ENCODE measurements at regions not wholly inside any gene's neighbourhood (a gene's known extent, or its start where the extent isn't known, plus 50 kb on each side); places are given as distances from the start of the nearest gene placed in this dataset.

GRCh38 chr20:59493926-59494325 is 110.4 kb upstream of the PHACTR3 start:
- DNase-seq (ENCODE audit: low read depth in 2 of 2): no peak

GRCh38 chr20:59495166-59495565 is 109.2 kb upstream of the PHACTR3 start:
- DNase-seq (ENCODE audit: low read depth in 2 of 2): no peak

DNA sequence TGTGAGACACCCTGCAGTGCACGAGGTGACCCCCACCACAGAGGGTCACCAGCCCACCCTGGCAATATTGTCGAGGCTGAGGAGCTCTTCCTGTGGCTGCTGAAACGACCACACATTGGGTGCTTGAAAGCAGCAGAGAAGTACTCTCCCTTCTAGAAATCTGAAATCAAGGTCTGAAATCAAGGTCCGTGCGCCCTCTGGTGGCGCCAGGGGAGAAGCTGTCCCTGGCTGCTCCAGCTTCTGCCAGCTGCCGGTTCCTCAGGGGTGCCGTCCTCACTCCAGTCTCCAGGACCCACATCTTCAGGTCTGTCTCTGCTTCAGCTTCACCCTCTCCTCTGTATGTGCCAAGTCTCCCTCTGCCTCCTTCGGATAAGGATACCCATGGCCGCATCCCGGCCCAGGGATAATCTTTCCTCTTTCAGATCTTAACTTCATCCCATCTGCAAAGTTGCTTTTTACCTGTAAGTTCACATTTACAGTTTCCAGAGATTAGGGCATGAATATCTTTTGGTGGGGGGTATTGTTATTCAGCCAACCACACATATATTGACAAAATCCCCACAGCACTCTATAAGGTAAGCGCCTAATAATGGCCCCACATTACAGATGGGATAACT is 108.3 kb upstream of the PHACTR3 start:
- peak; percentile 39 to 49 for DNase-seq (ENCODE audit: low read depth in 2 of 2)

DNA sequence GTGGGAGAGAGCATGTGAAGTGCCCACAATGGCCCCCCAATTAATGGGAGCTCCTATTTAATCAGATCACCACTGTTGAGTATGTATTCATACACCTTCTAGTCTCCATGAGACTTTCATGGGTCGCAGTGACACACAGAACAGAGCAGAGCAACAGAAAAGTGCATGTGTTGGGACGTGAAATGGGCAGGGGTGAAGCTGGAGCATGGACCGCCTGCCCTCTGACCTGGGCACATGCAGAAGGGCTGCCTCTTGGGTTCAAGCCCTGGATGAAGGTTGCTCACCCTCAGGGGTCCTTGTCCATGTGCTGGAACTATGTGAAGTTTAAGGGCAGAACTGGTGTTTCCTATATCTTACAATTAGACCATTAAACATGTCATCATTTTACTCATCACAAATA is 106.0 kb upstream of the PHACTR3 start:
- no peak for DNase-seq (ENCODE audit: low read depth in 2 of 2)

- DNase-seq (ENCODE audit: low read depth in 2 of 2): no peak
Observed at GRCh38 chr20:59499863-59500262, 104.5 kb upstream of the PHACTR3 start.

DNA sequence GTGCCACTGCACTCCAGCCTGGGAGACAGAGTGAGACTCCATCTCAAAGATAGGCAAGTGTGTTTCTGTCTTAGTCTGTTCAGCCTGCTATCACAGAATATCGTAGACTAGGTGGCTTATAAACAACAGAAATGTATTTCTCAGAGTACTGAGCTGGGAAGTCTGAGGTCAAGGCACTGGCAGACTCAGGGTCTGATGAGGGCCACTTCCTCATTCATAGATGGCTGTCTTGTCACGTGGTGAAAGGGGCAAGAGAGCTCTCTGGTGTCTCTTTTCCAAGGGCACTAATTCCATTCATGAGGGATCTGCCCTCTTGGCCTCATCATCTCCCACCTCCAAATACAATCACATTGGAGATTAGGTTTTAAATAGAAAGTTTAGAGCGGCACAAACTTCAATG is 95.6 kb upstream of the PHACTR3 start:
- no peak for DNase-seq (ENCODE audit: low read depth in 2 of 2)

DNA sequence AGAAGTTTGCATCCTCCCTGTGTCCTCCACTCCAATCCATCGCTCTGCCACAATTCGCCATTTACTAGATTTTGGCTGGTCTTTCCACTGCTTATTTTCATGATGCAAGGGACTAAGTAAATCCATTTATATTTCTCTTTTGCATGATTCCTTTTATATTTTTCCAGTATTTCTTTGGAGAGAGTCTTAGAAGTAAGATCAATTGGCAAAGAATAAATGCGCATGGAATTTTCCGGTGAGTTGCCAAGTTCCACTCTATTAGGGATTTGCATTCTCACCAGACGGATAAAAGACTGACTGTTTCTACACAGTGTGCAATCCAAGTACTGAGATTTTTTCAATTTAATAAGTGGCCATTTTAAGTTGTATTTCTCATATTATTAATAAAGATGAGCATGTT is 91.7 kb upstream of the PHACTR3 start:
- no peak for DNase-seq (ENCODE audit: low read depth in 2 of 2)

DNA sequence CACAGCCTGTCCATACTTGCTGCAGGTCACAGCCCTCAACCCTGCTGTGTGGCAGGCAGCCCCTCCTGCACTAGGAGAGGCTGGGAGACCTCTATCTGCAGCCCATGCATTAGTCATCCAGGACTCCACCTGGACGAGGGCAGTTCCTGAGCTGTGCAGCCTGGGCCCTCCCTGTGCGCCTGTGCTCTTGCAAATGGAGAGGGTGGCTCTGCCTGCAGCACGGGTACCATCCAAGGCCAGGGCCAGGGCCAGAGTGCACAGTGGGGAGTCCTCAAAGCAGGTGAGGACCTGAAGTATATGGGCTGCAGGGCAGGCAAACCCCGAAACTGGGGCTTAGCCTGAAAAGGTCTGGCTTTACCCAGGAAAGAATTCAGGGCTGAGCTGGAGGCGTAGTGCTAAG is 89.8 kb upstream of the PHACTR3 start:
- no peak for DNase-seq (ENCODE audit: low read depth in 2 of 2)

- DNase-seq (ENCODE audit: low read depth in 2 of 2): no peak
Observed at GRCh38 chr20:59515013-59515905, 89.1 kb upstream of the PHACTR3 start.

- DNase-seq (ENCODE audit: low read depth in 2 of 2): no peak
Observed at GRCh38 chr20:59515906-59516209, 88.5 kb upstream of the PHACTR3 start.

- DNase-seq (ENCODE audit: low read depth in 2 of 2): no peak
Observed at GRCh38 chr20:59518881-59519706, 85.2 kb upstream of the PHACTR3 start.

DNA sequence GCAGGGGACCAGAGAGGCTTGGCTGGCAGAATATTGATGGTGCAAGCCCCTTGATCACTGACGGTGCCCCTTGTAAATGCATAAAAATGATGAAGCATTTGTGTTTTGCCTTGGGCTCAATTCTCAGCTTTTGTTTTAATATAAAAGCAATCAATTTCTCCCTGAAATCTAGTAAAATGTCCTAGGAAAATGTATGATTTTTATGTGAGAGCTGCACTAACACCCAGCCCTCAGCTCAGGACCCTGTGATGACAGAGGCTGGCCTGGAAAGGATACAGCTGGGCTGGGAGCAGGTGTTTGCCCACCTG is 84.7 kb upstream of the PHACTR3 start:
- no peak for DNase-seq (ENCODE audit: low read depth in 2 of 2)

DNA sequence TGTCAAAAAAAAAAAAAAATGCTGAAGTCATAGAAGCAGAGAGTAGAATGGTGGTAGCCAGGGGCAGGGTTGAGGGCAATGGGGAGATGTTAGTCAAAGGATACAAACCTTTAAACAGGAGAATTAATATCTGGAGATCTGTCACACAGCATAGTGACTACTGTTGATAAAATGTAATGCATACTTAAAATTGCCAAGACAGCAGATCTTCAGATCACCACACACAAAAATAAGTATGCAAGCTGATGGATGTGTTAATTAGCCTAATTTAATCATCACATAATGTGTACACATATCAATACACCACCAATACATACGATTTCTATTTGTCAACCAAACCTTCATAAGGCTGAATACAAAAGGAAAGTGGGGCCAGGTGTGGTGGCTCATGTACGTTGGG is 83.5 kb upstream of the PHACTR3 start:
- no peak for DNase-seq (ENCODE audit: low read depth in 2 of 2)

GRCh38 chr20:59525500-59526241 is 78.7 kb upstream of the PHACTR3 start:
- peak; percentile 24 to 30 for DNase-seq (ENCODE audit: low read depth in 2 of 2)

DNA sequence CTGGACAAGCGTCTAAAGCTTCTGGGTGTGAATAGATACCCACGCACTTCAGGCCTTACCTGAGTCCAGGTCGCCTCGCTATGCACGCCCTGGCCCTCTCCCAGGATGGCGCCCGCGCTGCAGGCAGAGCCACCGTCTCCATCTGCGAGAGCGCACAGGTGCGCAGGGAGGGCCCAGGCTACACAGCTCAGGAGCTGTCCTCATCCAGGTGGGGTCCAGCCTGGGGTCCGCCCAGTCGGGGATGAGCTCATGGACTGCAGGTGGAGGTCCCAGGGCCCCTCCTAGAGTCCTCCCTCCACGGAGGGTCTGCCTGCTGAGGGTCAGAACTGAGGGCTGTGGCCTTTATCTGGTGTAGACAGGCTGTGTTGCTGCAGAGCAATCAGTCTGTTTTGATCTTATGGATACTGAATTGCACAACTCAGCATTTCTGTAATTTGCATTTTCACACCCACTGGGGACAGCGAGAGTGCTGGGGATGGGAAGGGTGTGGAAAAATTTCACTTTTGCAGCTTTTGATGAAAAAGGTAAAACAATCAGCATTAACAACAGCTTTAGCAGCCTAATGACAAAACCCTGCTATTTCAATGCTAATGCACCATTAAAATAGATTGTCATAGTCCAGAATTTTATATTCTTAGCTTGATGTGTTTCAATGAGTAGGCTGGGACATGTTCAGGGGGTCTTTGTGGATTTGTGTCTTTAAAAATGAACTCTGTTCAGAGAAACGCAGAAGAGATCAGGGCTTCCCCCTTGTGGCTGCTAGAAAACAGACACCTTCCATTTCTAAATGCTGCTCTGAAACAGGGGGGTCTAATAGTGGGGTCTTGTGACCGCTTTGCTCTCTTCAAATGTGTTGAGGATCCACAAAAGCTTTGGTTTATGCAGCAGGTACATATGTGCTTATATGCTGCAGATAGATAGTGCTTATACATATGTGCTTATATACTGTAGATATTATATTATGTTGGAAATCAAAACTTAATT is 77.8 kb upstream of the PHACTR3 start:
- DNase-seq (ENCODE audit: low read depth in 2 of 2): no peak

- no peak for DNase-seq (ENCODE audit: low read depth in 2 of 2)
Observed at GRCh38 chr20:59530782-59531181, 73.6 kb upstream of the PHACTR3 start.

DNA sequence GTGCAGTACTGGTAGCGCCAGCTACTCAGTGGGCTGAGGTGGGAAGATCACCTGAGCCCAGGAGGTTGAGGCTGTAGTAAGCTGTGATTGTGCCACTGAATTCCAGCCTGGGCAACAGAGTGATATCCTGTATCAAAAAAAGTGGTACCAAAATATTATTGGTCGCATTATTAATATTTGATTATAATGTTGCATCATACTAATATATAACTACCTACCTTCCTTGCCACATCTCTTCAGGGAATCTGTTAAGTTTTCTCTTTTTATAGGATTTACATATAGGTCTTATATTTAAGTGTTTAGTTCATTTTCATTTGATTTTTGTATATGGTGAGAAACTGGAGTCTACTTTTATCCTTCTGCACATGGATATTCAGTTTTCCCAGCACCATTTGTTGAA is 66.3 kb upstream of the PHACTR3 start:
- no peak for DNase-seq (ENCODE audit: low read depth in 2 of 2)

DNA sequence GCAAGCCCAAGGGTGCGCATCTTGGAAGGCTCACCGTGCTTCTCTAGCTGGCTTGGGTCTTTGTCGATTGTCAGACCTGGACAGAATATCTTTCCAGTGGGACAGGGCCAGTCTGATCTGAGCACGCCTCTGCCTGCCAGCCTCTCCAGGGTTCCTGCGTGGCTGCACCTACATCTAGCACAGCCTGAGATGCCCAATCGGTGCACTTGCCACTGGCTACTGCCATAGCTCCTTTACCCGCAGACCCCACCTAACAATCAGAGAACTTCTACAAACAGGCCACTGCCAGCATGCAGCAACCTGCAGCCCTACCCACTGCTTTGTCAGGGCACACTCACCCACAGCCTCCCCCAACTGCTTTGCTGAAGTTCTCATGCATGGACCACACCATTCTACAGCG is 56.7 kb upstream of the PHACTR3 start:
- DNase-seq (ENCODE audit: low read depth in 2 of 2): no peak

All from stimulated activated CD8-positive, alpha-beta memory T cell treated with anti-CD3 and anti-CD28 coated beads, Interleukin-2, amount 100 ng/mL, for 48 hours (primary cell).